ENCODE measurements at regions not wholly inside any gene's neighbourhood (a gene's known extent, or its start where the extent isn't known, plus 50 kb on each side); places are given as distances from the start of the nearest gene placed in this dataset.

DNA sequence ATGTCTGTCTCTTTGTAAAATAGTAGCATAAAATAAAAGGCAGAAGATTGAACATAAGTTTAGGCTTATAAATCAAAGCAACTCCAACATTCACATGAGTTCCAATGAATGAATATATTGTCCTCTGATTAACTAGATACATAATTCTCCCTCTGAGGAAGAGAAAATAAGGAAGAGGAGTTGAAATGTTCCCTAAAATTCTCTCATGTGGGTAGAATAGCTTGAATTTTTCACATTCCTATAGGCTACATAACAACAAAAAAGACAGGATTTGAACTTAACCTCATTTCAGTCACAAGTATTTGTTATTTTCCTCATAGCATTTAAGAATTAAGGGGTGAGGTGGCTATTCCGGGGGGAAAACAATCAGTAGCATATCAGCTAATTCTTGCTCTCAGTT, 462.4 kb upstream of the NDST4 start:
- POLR2A ChIA-PET = interaction anchor here (0.6 kb wide), 1 partner anchor 347 kb away, joined by 3 read pairs; no protein-coding TSS in a partner anchor
- intact Hi-C loops (cut with micrococcal nuclease) = no loop called here
- no TSS peak for BruUV-seq (replicated peaks)
- no peaks in the 10 kb centered on the region for H3K4me1 Mint-ChIP-seq (ENCODE audit: insufficient read depth, unreplicated experiment)
- TF ChIP-seq, protein P1, sequence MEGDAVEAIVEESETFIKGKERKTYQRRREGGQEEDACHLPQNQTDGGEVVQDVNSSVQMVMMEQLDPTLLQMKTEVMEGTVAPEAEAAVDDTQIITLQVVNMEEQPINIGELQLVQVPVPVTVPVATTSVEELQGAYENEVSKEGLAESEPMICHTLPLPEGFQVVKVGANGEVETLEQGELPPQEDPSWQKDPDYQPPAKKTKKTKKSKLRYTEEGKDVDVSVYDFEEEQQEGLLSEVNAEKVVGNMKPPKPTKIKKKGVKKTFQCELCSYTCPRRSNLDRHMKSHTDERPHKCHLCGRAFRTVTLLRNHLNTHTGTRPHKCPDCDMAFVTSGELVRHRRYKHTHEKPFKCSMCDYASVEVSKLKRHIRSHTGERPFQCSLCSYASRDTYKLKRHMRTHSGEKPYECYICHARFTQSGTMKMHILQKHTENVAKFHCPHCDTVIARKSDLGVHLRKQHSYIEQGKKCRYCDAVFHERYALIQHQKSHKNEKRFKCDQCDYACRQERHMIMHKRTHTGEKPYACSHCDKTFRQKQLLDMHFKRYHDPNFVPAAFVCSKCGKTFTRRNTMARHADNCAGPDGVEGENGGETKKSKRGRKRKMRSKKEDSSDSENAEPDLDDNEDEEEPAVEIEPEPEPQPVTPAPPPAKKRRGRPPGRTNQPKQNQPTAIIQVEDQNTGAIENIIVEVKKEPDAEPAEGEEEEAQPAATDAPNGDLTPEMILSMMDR (IDR thresholded peaks at IDR 0.05; ENCODE audit: unreplicated experiment) = no peak
- no peak for DNase-seq (ENCODE audit: unreplicated experiment)
- no peak overlapping the region for H3K4me3 Mint-ChIP-seq (ENCODE audit: unreplicated experiment)
- peaks cover 23% of the 10 kb centered on the region for H3K27me3 Mint-ChIP-seq (ENCODE audit: insufficient read depth, unreplicated experiment)
- no peaks in the 10 kb centered on the region for H3K36me3 Mint-ChIP-seq (ENCODE audit: insufficient read depth, unreplicated experiment)
- no peak overlapping the region for H3K27ac Mint-ChIP-seq (ENCODE audit: low read depth, unreplicated experiment)
- CTCF ChIA-PET = interaction anchor here (0.8 to 0.9 kb wide), 2 partner anchors 12 to 44 kb away, joined by 4 read pairs; no protein-coding TSS in a partner anchor
- H3K9me3 Mint-ChIP-seq (ENCODE audit: unreplicated experiment) = no peaks in the 10 kb centered on the region

DNA sequence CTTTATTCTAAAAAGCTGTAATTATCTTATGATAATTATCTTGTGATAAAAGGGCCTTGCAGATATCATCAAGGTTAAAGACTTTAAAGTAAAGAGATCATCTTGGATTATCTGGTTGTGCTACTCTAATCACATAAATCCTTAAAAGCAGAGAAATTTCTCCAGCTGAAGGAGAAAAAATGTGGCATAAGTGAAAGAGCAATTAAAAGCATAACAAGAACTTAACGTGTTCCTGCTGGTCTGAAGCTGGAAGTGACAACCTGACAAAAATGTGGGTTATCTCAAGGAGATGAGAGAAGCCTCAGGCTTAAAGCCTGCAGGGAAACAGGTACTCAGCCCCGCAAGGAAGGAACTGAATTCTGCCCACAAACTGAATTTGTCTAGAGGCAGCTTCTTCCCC, 449.1 kb upstream of the NDST4 start:
- Mint-ChIP-seq H3K27me3 (ENCODE audit: insufficient read depth, unreplicated experiment) (peaks cover 22% of the 10 kb centered on the region), H3K36me3 (ENCODE audit: insufficient read depth, unreplicated experiment) (no peaks in the 10 kb centered on the region), H3K27ac (ENCODE audit: low read depth, unreplicated experiment) (no peak overlapping the region), H3K4me3 (ENCODE audit: unreplicated experiment) (no peak overlapping the region), H3K4me1 (ENCODE audit: insufficient read depth, unreplicated experiment) (no peaks in the 10 kb centered on the region), H3K9me3 (ENCODE audit: unreplicated experiment) (no peaks in the 10 kb centered on the region)
- TF ChIP-seq, protein P1 (IDR thresholded peaks at IDR 0.05; ENCODE audit: unreplicated experiment) = no peak
- no peak for DNase-seq (ENCODE audit: unreplicated experiment)
- ChIA-PET CTCF (interaction anchor here (0.6 kb wide), 1 partner anchor 93 kb away, joined by 3 read pairs; no protein-coding TSS in a partner anchor), POLR2A (no interaction called here)
- intact Hi-C loops (cut with micrococcal nuclease) = no loop called here
- no TSS peak for BruUV-seq (replicated peaks)

DNA sequence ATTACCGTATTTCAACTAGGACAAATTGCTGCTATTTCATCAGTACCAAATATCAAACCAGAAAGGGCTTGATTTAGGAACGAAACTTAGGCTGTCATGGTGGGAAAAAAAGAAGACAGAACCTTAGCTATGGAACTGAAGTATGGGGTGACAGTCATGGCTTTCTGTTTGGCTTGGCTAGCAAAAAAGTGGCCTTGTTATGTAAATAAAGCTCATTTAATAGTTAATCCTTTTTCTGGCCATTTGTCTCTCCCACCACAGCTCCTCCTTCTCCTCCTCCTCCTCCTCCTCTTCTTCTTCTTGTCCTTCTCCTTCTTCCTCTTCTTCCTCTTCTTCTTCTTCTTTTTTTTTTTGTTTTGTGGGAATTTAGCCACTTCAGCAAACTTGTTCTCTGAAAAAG, 434.7 kb upstream of the NDST4 start:
- ChIA-PET POLR2A (no interaction called here), CTCF (interaction anchor here (1.2 kb wide), 1 partner anchor 9 kb away, joined by 5 read pairs; no protein-coding TSS in a partner anchor)
- DNase-seq (ENCODE audit: unreplicated experiment) = no peak
- Mint-ChIP-seq H3K27ac (ENCODE audit: low read depth, unreplicated experiment) (no peak overlapping the region), H3K36me3 (ENCODE audit: insufficient read depth, unreplicated experiment) (no peaks in the 10 kb centered on the region), H3K9me3 (ENCODE audit: unreplicated experiment) (no peaks in the 10 kb centered on the region), H3K27me3 (ENCODE audit: insufficient read depth, unreplicated experiment) (peaks cover 31% of the 10 kb centered on the region), H3K4me1 (ENCODE audit: insufficient read depth, unreplicated experiment) (no peaks in the 10 kb centered on the region), H3K4me3 (ENCODE audit: unreplicated experiment) (no peak overlapping the region)
- intact Hi-C loops (cut with micrococcal nuclease) = loop anchor here (10.0 kb wide), 1 partner anchor 307 kb away; no protein-coding TSS in a partner anchor
- no TSS peak for BruUV-seq (replicated peaks)
- TF ChIP-seq, protein P1 (IDR thresholded peaks at IDR 0.05; ENCODE audit: unreplicated experiment) = no peak

DNA sequence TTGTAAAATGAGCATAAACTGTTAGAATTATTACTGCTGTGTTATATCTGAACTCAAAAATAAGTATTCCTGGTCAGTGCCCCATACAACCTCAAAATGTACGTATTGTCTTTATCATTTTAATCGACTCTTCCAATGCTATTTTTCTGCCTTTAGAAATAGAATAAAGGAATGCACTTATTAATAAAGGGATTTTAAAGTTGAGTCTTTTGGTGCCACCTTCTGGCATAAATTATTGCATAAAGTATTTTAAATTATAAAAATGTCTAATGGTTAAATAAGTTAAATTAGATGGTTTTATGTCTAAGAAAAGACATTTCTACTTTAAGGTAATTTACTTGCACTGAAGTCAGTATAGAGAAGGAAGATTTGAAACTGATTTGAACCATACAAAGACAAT, 424.0 kb upstream of the NDST4 start:
- ChIA-PET CTCF (interaction anchor here (0.6 to 2.8 kb wide), 12 partner anchors 13 to 757 kb away, joined by 3 to 11 read pairs (median 6); partner anchors contain the start of gene NDST4), POLR2A (no interaction called here)
- peaks cover 19% of the 10 kb centered on the region for H3K27me3 Mint-ChIP-seq (ENCODE audit: insufficient read depth, unreplicated experiment)
- BruUV-seq (replicated peaks) = no TSS peak
- no peaks in the 10 kb centered on the region for H3K4me1 Mint-ChIP-seq (ENCODE audit: insufficient read depth, unreplicated experiment)
- DNase-seq (ENCODE audit: unreplicated experiment) = peak; percentile 26
- intact Hi-C loops (cut with micrococcal nuclease) = loop anchor here (1.0 kb wide), 3 partner anchors 303 to 757 kb away; no protein-coding TSS in a partner anchor
- no peaks in the 10 kb centered on the region for H3K36me3 Mint-ChIP-seq (ENCODE audit: insufficient read depth, unreplicated experiment)
- no peak overlapping the region for H3K27ac Mint-ChIP-seq (ENCODE audit: low read depth, unreplicated experiment)
- no peak overlapping the region for H3K4me3 Mint-ChIP-seq (ENCODE audit: unreplicated experiment)
- no peaks in the 10 kb centered on the region for H3K9me3 Mint-ChIP-seq (ENCODE audit: unreplicated experiment)
- TF ChIP-seq, protein P1 (IDR thresholded peaks at IDR 0.05; ENCODE audit: unreplicated experiment) = peak; percentile 44
